Erythroblast (primary cell): ENCODE measurements at regions not wholly inside any gene's neighbourhood (a gene's known extent, or its start where the extent isn't known, plus 50 kb on each side); places are given as distances from the start of the nearest gene placed in this dataset.

ENCODE experiments used
- DNase-seq, 2 experiments: peaks; one replicate each; lab custom pipeline; 2025; lab: John Stamatoyannopoulos, UW
- GATA1 ChIP-seq: IDR thresholded peaks from 2 replicates; pipeline ENCODE4 v1.6.1; 2011; ENCODE audit warnings: low read depth, mild to moderate bottlenecking, control low read depth, low read length, moderate library complexity
- POLR2A ChIP-seq: IDR thresholded peaks from 2 replicates; pipeline ENCODE4 v1.6.1; 2011; ENCODE audit warnings: mild to moderate bottlenecking, low read length

- DNase-seq: no peak
- no peak for TF ChIP-seq GATA1
Measured at GRCh38 chr2:221064880-221065279, 507.2 kb downstream of the EPHA4 start.

- no peak for DNase-seq
- no peak for TF ChIP-seq POLR2A
- TF ChIP-seq GATA1: no peak
Measured at GRCh38 chr2:221068123-221068522, 504.0 kb downstream of the EPHA4 start.

GRCh38 chr2:221070106-221070505 is 502.0 kb downstream of the EPHA4 start:
- TF ChIP-seq GATA1 (no peak), POLR2A (no peak)
- no peak for DNase-seq

- no peak for TF ChIP-seq GATA1
- no peak for TF ChIP-seq POLR2A
- DNase-seq: no peak
Measured at GRCh38 chr2:221073326-221074049, 498.6 kb downstream of the EPHA4 start.

- TF ChIP-seq GATA1 (no peak), POLR2A (no peak)
- DNase-seq: no peak
Measured at GRCh38 chr2:221074238-221074637, 497.9 kb downstream of the EPHA4 start.

- DNase-seq: no peak
- TF ChIP-seq GATA1 (no peak), POLR2A (no peak)
Measured at GRCh38 chr2:221075203-221075602, 496.9 kb downstream of the EPHA4 start.

GRCh38 chr2:221077251-221077650 is 494.9 kb downstream of the EPHA4 start:
- no peak for DNase-seq
- no peak for TF ChIP-seq GATA1
- no peak for TF ChIP-seq POLR2A

GRCh38 chr2:221077799-221078198 is 494.3 kb downstream of the EPHA4 start:
- TF ChIP-seq POLR2A (no peak), GATA1 (no peak)
- no peak for DNase-seq

GRCh38 chr2:221085341-221085900 is 486.7 kb downstream of the EPHA4 start:
- DNase-seq: no peak
- TF ChIP-seq GATA1 (no peak), POLR2A (no peak)

- no peak for DNase-seq
- TF ChIP-seq GATA1 (no peak), POLR2A (no peak)
Measured at GRCh38 chr2:221085936-221086335, 486.2 kb downstream of the EPHA4 start.

- DNase-seq: no peak
- TF ChIP-seq GATA1 (no peak), POLR2A (no peak)
Measured at GRCh38 chr2:221087779-221088178, 484.3 kb downstream of the EPHA4 start.

GRCh38 chr2:221088506-221088905 is 483.6 kb downstream of the EPHA4 start:
- DNase-seq: no peak

GRCh38 chr2:221095356-221095755 is 476.7 kb downstream of the EPHA4 start:
- no peak for DNase-seq
- TF ChIP-seq GATA1: no peak
- TF ChIP-seq POLR2A: no peak

More at GRCh38 chr2:221088506-221088905, 483.6 kb downstream of the EPHA4 start:
- no peak for TF ChIP-seq GATA1
- no peak for TF ChIP-seq POLR2A

- no peak for DNase-seq
- no peak for TF ChIP-seq GATA1
- TF ChIP-seq POLR2A: no peak
Measured at GRCh38 chr2:221096706-221097567, 475.2 kb downstream of the EPHA4 start.
